ENCODE measurements at regions not wholly inside any gene's neighbourhood (a gene's known extent, or its start where the extent isn't known, plus 50 kb on each side); places are given as distances from the start of the nearest gene placed in this dataset.
A peak's percentile ranks its signal among the peaks of the same experiment; 100 is the strongest.

DNA sequence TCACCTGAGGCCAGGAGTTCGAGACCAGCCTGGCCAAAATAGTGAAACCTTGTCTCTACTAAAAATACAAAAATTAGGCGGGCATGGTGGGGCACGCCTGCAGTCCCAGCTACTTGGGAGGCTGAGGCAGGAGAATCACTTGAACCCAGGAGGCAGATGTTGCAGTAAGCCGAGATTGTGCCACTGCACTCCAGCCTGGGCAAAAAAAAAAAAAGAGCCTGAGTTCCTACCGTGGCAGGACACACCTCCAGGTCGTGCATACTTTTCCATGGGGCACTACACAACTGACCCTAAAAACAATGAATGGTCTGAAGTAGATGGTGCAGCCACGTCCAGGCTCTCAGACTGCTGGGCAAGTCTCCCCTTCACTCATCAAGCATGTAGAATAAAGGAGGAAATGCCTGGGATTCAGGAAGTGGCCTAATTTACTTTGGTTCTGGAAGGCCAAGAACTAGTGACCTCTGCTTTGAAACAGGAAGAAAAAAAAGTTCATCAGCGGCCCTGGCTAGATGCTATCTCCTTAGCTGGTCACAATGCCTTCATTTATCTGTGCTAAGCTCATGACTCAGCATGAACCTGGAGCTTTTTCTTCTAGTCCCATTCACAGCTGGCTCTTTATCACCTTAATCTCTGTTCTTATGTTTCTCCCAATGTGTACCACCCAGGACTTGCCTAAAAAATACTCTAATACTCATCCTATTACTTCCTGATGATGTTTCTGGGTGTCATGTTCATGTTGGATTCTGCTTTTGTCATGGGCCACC is 55.8 kb upstream of the OR6J1 start:
- Histone ChIP-seq H3K9me3 (ENCODE audit: low read depth, low read length, poor library complexity, severe bottlenecking) (no peaks in the 10 kb centered on the region), H3K36me3 (ENCODE audit: insufficient read depth, low read length, poor library complexity, severe bottlenecking) (no peaks in the 10 kb centered on the region), H3K4me3 (ENCODE audit: low read depth, low read length, poor library complexity, severe bottlenecking) (no peak overlapping the region), H3K27ac (ENCODE audit: low read depth, low read length, poor library complexity, severe bottlenecking) (no peak overlapping the region), H3K4me1 (ENCODE audit: insufficient read depth, low read length, poor library complexity, severe bottlenecking) (no peaks in the 10 kb centered on the region), H3K27me3 (replicated peaks; ENCODE audit: insufficient read depth, low read depth, low read length, poor library complexity) (peaks cover 35% of the 10 kb centered on the region)
- no TSS peak for BruUV-seq (replicated peaks)
- ChIA-PET CTCF (interaction anchor here (0.7 kb wide), 1 partner anchor 129 kb away, joined by 5 read pairs; no protein-coding TSS in a partner anchor), POLR2A (ENCODE audit: low non-redundant PET) (no interaction called here)
- TF ChIP-seq EZH2 (IDR thresholded peaks at IDR 0.05; ENCODE audit: borderline replicate concordance, low read depth, low read length, poor library complexity, severe bottlenecking): no peak
- TF ChIP-seq, protein P1, sequence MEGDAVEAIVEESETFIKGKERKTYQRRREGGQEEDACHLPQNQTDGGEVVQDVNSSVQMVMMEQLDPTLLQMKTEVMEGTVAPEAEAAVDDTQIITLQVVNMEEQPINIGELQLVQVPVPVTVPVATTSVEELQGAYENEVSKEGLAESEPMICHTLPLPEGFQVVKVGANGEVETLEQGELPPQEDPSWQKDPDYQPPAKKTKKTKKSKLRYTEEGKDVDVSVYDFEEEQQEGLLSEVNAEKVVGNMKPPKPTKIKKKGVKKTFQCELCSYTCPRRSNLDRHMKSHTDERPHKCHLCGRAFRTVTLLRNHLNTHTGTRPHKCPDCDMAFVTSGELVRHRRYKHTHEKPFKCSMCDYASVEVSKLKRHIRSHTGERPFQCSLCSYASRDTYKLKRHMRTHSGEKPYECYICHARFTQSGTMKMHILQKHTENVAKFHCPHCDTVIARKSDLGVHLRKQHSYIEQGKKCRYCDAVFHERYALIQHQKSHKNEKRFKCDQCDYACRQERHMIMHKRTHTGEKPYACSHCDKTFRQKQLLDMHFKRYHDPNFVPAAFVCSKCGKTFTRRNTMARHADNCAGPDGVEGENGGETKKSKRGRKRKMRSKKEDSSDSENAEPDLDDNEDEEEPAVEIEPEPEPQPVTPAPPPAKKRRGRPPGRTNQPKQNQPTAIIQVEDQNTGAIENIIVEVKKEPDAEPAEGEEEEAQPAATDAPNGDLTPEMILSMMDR (conservative IDR thresholded peaks at IDR 0.05; ENCODE audit: low read depth, low read length): no peak
- DNase-seq (ENCODE audit: low spot score): no peak
- intact Hi-C loops (cut with micrococcal nuclease; ENCODE audit: unreplicated experiment): no loop called here

DNA sequence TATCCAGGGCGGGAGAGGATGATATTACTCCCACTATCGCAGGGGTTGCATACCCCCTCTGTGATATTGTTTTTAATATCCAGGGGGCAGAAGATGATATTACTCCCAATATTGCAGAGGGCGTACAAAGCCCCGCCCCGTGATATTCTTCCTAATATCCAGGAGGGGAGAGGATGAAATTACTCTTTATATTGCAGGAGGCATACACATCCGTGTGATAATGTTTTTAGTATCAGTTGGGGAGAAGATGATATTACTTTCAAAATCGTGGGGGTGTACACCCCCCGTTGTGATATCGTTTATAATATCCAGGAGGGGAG is 52.9 kb upstream of the OXA1L start:
- H3K27me3 ChIP-seq (replicated peaks; ENCODE audit: insufficient read depth, low read depth, low read length, poor library complexity): peaks cover 26% of the 10 kb centered on the region
- CTCF ChIA-PET: interaction anchor here (0.6 to 1.0 kb wide), 4 partner anchors 40 to 410 kb away, joined by 4 to 12 read pairs (median 6); no protein-coding TSS in a partner anchor
- no peaks in the 10 kb centered on the region for H3K36me3 ChIP-seq (ENCODE audit: insufficient read depth, low read length, poor library complexity, severe bottlenecking)
- no peak for DNase-seq (ENCODE audit: low spot score)
- peak overlapping the region; percentile 51 for H3K4me3 ChIP-seq (ENCODE audit: low read depth, low read length, poor library complexity, severe bottlenecking)
- TF ChIP-seq, protein P1 (conservative IDR thresholded peaks at IDR 0.05; ENCODE audit: low read depth, low read length): no peak
- TF ChIP-seq EZH2 (IDR thresholded peaks at IDR 0.05; ENCODE audit: borderline replicate concordance, low read depth, low read length, poor library complexity, severe bottlenecking): no peak
- intact Hi-C loops (cut with micrococcal nuclease; ENCODE audit: unreplicated experiment): loop anchor here (10.0 kb wide), 1 partner anchor 329 kb away; no protein-coding TSS in a partner anchor
- BruUV-seq (replicated peaks): no TSS peak
- H3K4me1 ChIP-seq (ENCODE audit: insufficient read depth, low read length, poor library complexity, severe bottlenecking): peaks cover 5% of the 10 kb centered on the region
- no peak overlapping the region for H3K27ac ChIP-seq (ENCODE audit: low read depth, low read length, poor library complexity, severe bottlenecking)
- H3K9me3 ChIP-seq (ENCODE audit: low read depth, low read length, poor library complexity, severe bottlenecking): no peaks in the 10 kb centered on the region
- POLR2A ChIA-PET (ENCODE audit: low non-redundant PET): no interaction called here

DNA sequence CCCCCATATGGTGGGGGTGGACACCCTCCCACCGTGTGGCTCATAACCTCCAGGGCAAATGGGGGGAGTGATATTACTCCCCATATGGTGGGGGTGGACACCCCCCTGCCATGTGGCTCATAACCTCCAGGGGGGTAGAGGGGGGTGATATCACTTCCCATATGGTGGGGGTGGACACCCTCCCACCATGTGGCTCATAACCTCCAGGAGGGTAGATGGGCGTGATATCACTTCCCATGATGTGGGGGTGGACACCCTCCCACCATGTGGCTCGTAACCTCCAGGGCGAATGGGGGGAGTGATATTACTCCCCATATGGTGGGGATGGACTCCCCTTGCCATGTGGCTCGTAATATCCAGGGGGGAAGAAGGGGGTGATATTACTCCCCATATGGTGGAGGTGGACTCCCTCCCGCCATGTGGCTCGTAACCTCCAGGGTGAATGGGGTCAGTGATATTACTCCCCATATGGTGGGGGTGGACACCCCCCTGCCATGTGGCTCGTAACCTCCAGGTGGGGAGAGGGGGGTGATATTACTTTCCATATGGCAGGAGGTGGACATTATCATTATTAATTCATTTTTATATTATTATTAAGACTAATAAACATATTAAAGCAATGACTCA is 51.2 kb upstream of the OXA1L start:
- Histone ChIP-seq H3K4me3 (ENCODE audit: low read depth, low read length, poor library complexity, severe bottlenecking) (no peak overlapping the region), H3K27ac (ENCODE audit: low read depth, low read length, poor library complexity, severe bottlenecking) (no peak overlapping the region), H3K27me3 (replicated peaks; ENCODE audit: insufficient read depth, low read depth, low read length, poor library complexity) (peaks cover 16% of the 10 kb centered on the region), H3K4me1 (ENCODE audit: insufficient read depth, low read length, poor library complexity, severe bottlenecking) (peaks cover 5% of the 10 kb centered on the region), H3K9me3 (ENCODE audit: low read depth, low read length, poor library complexity, severe bottlenecking) (no peaks in the 10 kb centered on the region), H3K36me3 (ENCODE audit: insufficient read depth, low read length, poor library complexity, severe bottlenecking) (no peaks in the 10 kb centered on the region)
- POLR2A ChIA-PET (ENCODE audit: low non-redundant PET): no interaction called here
- DNase-seq (ENCODE audit: low spot score): no peak
- no peak for TF ChIP-seq EZH2 (IDR thresholded peaks at IDR 0.05; ENCODE audit: borderline replicate concordance, low read depth, low read length, poor library complexity, severe bottlenecking)
- TF ChIP-seq, protein P1 (conservative IDR thresholded peaks at IDR 0.05; ENCODE audit: low read depth, low read length): no peak
- BruUV-seq (replicated peaks): no TSS peak
- CTCF ChIA-PET: no interaction called here
- intact Hi-C loops (cut with micrococcal nuclease; ENCODE audit: unreplicated experiment): loop anchor here (10.0 kb wide), 1 partner anchor 330 kb away; no protein-coding TSS in a partner anchor

Measured in A673 (cell line).